ENCODE measurements at regions not wholly inside any gene's neighbourhood (a gene's known extent, or its start where the extent isn't known, plus 50 kb on each side); places are given as distances from the start of the nearest gene placed in this dataset.

DNA sequence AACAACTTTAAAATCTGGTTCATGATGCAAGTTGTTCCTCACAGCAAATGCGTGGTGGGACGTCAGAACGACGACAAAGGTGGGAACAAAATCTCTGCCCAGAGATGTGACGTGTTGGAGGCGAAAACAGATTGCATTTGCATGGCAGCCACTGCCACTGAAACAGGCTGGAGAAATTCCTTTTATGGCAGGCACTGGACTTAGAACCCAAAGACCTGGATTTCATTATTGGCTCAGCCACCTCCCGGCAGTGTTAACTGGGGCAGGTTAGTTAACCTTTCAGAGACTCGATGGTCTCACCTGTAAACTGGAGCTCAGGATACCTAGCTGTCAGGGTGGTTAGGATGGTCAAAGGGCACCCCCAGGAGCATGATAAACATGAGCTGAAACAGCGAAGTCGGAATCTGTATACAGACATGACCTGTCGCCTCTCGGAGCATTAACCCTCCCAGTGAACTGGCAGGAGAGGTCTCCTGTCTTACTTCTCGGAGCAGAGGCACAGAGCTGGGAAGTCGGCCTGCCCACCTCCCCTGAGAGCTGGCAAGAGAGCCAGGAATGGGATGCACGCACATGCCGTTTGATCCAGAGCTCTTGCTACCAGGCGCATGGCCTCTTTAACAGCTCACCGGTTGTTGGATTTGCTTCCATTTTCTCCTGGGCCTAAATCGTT lies 59.2 kb upstream of the TARBP1 start:
- Histone ChIP-seq H3K4me1 (ENCODE audit: control insufficient read depth, extremely low read depth, insufficient read depth, low read length) (peaks cover 24% of the 10 kb centered on the region), H3K79me2 (ENCODE audit: control insufficient read depth, insufficient read depth, low read length) (no peaks in the 10 kb centered on the region), H3K27ac (ENCODE audit: insufficient read depth, low read length) (no peak overlapping the region), H3K4me3 (replicated peaks in 1 of 4; ENCODE audit: control extremely low read depth in 1 of 4, insufficient read depth in 1 of 4, low read depth in 3 of 4, low read length in 4 of 4) (no peak overlapping the region), H3K36me3 (ENCODE audit: control insufficient read depth, insufficient read depth, low read length) (no peaks in the 10 kb centered on the region), H4K20me1 (ENCODE audit: control insufficient read depth, extremely low read depth, insufficient read depth, low read length) (no peaks in the 10 kb centered on the region), H3K9ac (ENCODE audit: insufficient read depth, low read length) (no peak overlapping the region), H3K4me2 (ENCODE audit: extremely low read depth, insufficient read depth, low read length) (no peak overlapping the region), H3K27me3 (ENCODE audit: control insufficient read depth, insufficient read depth, low read length) (no peaks in the 10 kb centered on the region), H3K9me3 (ENCODE audit: control insufficient read depth, insufficient read depth, low read depth, low read length) (no peaks in the 10 kb centered on the region), H2AFZ (ENCODE audit: low read length) (no peak overlapping the region)
- no peak for DNase-seq (ENCODE audit: low read depth in 2 of 2)
- no peak for TF ChIP-seq EZH2 (IDR thresholded peaks at IDR 0.05; ENCODE audit: low read length, missing control alignments)
- TF ChIP-seq CTCF (conservative IDR thresholded peaks at IDR 0.05 in 1 of 2, IDR thresholded peaks at IDR 0.05 in 1 of 2; ENCODE audit: low read depth in 1 of 2, low read length in 2 of 2), result no peak

- Histone ChIP-seq H3K4me1 (ENCODE audit: control insufficient read depth, extremely low read depth, insufficient read depth, low read length) (peaks cover 29% of the 10 kb centered on the region), H3K36me3 (ENCODE audit: control insufficient read depth, insufficient read depth, low read length) (no peaks in the 10 kb centered on the region), H3K79me2 (ENCODE audit: control insufficient read depth, insufficient read depth, low read length) (no peaks in the 10 kb centered on the region), H3K4me2 (ENCODE audit: extremely low read depth, insufficient read depth, low read length) (no peak overlapping the region), H3K9me3 (ENCODE audit: control insufficient read depth, insufficient read depth, low read depth, low read length) (no peaks in the 10 kb centered on the region), H3K9ac (ENCODE audit: insufficient read depth, low read length) (no peak overlapping the region), H2AFZ (ENCODE audit: low read length) (no peak overlapping the region), H4K20me1 (ENCODE audit: control insufficient read depth, extremely low read depth, insufficient read depth, low read length) (no peaks in the 10 kb centered on the region), H3K4me3 (replicated peaks in 1 of 4; ENCODE audit: control extremely low read depth in 1 of 4, insufficient read depth in 1 of 4, low read depth in 3 of 4, low read length in 4 of 4) (no peak overlapping the region), H3K27ac (ENCODE audit: insufficient read depth, low read length) (no peak overlapping the region), H3K27me3 (ENCODE audit: control insufficient read depth, insufficient read depth, low read length) (no peaks in the 10 kb centered on the region)
- TF ChIP-seq CTCF (conservative IDR thresholded peaks at IDR 0.05 in 1 of 2, IDR thresholded peaks at IDR 0.05 in 1 of 2; ENCODE audit: low read depth in 1 of 2, low read length in 2 of 2) (no peak), EZH2 (IDR thresholded peaks at IDR 0.05; ENCODE audit: low read length, missing control alignments) (no peak)
- no peak for DNase-seq (ENCODE audit: low read depth in 2 of 2)
Observed at GRCh38 chr1:234537236-234537635, 58.3 kb upstream of the TARBP1 start.

DNA sequence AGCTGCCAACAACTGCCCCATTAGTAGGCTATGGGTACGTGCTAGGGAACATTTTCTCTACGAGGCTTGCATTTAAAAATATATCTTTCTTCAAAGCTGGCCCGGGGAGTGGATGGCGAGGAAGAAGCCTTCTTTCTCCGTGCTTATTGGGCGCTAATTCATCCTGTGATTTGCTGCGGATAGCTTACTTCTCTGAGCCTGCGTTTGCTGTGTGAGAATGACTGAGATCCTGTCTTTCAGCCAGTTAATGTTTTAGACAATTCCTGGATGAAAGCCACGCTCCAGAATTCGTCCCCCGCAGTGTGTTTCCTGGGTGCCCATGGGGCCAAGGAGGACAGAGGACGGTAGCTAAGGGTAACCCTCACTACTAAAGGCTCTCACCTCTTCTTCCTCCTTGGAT lies 57.8 kb upstream of the TARBP1 start:
- Histone ChIP-seq H3K27ac (ENCODE audit: insufficient read depth, low read length) (no peak overlapping the region), H3K9ac (ENCODE audit: insufficient read depth, low read length) (no peak overlapping the region), H3K79me2 (ENCODE audit: control insufficient read depth, insufficient read depth, low read length) (no peaks in the 10 kb centered on the region), H4K20me1 (ENCODE audit: control insufficient read depth, extremely low read depth, insufficient read depth, low read length) (no peaks in the 10 kb centered on the region), H2AFZ (ENCODE audit: low read length) (no peak overlapping the region), H3K9me3 (ENCODE audit: control insufficient read depth, insufficient read depth, low read depth, low read length) (no peaks in the 10 kb centered on the region), H3K4me1 (ENCODE audit: control insufficient read depth, extremely low read depth, insufficient read depth, low read length) (peaks cover 34% of the 10 kb centered on the region), H3K36me3 (ENCODE audit: control insufficient read depth, insufficient read depth, low read length) (no peaks in the 10 kb centered on the region), H3K4me2 (ENCODE audit: extremely low read depth, insufficient read depth, low read length) (no peak overlapping the region), H3K27me3 (ENCODE audit: control insufficient read depth, insufficient read depth, low read length) (no peaks in the 10 kb centered on the region), H3K4me3 (replicated peaks in 1 of 4; ENCODE audit: control extremely low read depth in 1 of 4, insufficient read depth in 1 of 4, low read depth in 3 of 4, low read length in 4 of 4) (no peak overlapping the region)
- DNase-seq (ENCODE audit: low read depth in 2 of 2), result no peak
- TF ChIP-seq EZH2 (IDR thresholded peaks at IDR 0.05; ENCODE audit: low read length, missing control alignments), result no peak
- TF ChIP-seq CTCF (conservative IDR thresholded peaks at IDR 0.05 in 1 of 2, IDR thresholded peaks at IDR 0.05 in 1 of 2; ENCODE audit: low read depth in 1 of 2, low read length in 2 of 2), result no peak

All from fibroblast of lung (primary cell).